HG02970 (cell line): ENCODE measurements at regions not wholly inside any gene's neighbourhood (a gene's known extent, or its start where the extent isn't known, plus 50 kb on each side); places are given as distances from the start of the nearest gene placed in this dataset.

ENCODE experiments used
- ATAC-seq: cut with Tn5 transposase; IDR thresholded peaks from one replicate; pipeline ENCODE4 v1.9.1; 2021; ENCODE audit warnings: mild to moderate bottlenecking, moderate library complexity, moderate number of reproducible peaks; ENCODE audit not compliant: unreplicated experiment, low FRiP score

DNA sequence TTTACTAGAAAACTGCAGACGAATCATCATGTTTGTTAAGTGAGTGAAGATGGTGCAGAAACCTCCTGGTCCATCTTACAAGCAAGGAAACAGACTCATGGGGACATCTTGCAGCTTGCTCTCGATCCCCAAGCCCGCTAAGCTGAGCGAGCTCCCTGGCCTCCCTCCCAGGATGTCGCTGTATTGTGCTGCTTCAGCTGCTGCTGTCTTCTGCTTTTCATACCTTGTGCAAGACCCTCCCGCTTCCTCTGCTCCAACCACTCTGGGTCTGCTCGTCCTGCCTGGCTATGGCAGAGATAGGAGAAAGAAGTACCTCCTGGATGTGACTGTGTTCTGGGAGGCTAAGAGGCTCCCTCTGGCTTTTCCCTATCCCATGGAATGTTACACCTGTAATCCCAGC, 285.2 kb upstream of the FZD8 start:
- ATAC-seq: no peak

DNA sequence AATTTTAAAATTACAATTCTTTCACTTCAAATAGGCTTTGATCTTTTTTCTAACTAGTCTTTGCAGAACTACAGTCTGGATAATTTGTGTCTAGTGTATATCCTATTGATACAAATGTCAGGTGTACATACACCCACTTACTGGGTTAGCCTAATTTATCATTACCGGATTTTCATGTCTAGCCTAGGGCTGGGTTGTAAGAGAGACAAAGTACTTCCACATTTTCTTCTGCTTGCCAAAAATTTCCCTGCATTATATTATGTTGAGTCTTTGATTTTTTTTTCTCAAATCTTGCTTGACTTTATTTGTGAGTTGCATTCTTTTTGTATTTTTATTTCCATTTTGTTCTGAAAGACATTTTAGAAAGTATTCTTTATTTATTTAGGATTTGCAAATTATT, 284.8 kb upstream of the FZD8 start:
- ATAC-seq: no peak

DNA sequence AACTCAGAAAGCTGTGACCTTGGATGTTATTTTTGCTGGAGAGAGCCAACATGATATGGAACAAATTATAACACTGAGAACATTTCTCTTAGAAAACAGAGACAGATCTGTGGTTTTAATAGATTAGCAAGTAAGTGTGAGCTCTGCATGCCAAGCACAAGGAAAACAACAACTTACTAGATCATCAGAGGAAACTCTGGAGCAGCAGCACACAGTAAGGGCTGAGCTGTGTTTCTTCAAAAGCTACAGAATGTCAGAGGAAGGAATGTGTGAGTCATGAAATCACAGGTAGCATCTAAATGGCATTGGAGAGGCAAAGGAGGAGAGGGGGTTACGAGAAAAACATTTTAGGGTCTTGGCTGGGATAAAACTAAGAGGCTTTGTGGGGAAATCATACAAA, 283.4 kb upstream of the FZD8 start:
- no peak for ATAC-seq

DNA sequence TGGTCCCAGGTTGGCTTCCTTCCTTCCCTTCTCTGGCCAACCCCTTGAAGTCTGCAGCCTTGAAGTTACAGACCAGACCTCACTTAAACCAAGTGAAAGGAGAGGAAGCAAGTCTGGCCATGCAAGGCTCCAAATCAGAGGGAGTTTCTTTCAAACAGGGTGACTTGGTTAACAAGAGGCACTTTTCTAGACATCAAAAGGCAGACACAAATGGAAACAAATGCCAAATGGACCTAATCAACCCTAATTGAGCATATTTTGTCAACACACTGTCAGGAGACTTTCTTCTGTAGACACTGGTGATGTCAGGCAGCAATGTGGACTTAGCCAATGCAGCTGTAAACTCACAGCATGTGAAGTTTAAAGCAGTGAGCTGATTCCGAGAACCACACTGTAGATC, 282.7 kb upstream of the FZD8 start:
- ATAC-seq: no peak

DNA sequence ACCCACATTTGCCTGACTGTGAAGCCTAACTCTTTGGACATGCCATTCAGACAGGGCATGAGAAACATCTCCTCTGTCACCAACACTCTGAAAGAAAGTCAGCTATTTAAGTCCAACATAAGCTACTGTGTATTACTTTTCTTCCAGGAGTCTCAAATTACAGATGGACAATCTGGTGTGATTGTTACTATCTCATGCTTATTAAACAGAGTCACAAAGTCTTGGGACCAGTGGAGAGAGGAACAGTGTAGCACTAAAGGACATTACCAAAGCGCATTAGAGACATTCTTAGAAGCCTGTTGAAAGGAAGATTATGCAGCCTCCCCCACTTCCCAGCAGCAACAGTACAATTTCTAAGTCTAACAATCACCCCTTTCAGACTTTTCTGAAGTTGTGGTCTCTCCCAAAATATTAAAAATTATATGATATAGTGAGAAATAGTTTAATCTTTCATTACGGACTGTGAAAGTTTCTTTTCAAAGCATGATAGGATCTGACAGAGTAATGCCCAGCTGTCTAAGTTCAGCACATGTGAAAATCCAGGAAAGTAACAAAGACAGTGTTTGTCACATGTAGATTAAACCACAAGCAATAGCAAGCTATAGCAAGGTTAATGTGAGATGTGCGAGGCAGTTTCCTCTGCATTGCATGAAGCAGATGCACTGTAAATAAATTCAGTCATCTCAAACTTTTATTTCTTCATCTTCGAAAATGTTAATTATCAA, 280.9 kb upstream of the FZD8 start:
- ATAC-seq: no peak

DNA sequence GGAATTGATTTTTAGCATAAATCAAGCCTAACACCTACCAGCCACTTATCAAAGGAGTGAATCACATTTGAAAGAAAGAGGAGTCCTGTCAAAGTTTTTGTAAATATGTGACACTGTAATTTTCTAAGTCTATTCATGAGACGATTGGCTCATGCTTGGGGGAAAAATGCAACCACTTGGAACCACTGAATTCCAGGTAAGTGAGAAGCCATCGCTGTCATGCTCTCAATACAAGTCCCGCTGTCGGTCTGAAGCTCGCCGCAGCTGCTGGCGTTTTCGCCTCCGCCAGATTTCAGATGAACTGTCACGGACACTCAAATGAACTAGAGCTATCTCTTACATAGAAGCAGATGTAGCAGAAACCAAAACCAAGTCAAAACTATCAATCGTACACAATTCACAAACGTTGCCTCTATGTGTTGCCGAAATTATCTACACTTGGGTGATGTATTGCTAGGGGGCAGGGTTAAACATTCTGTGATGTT, 279.8 kb upstream of the FZD8 start:
- ATAC-seq: no peak

DNA sequence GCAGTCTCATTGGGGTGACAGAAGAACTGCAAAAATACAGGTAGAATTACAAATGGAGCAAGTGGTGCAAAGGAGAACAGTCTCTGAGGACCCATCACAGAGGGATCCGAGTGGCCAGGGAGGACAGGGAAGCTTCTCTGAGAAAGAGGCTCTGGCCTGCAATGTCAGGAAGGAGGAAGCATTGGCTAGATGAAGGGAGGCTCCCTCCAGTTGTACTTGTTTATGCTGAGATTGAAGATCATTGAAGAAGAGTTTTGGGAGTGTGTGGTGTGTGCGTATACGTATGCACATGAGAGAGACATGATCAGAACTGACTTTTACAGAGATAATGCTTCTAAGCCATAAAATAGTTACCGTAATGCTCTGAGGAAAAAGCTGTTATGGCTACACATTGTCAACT, 274.7 kb upstream of the FZD8 start:
- no peak for ATAC-seq

DNA sequence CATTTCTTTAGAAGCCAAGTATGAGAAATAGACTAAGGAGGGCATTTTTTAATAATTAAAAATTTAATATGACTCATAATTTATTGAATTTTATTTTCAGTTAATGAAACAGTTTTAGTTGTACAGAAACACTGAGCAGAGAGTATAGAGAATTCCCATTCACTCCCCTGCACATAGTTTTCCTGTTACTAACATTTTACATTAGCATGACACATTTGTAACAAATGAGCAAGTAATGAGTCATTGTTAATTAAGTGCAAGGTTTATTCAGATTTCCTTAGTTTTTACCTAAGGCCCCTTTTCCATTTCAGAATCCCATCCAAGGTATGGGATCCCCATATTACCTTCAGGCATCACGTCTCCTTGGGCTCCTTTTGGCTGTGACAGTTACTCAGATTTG, 271.5 kb upstream of the FZD8 start:
- ATAC-seq: no peak

DNA sequence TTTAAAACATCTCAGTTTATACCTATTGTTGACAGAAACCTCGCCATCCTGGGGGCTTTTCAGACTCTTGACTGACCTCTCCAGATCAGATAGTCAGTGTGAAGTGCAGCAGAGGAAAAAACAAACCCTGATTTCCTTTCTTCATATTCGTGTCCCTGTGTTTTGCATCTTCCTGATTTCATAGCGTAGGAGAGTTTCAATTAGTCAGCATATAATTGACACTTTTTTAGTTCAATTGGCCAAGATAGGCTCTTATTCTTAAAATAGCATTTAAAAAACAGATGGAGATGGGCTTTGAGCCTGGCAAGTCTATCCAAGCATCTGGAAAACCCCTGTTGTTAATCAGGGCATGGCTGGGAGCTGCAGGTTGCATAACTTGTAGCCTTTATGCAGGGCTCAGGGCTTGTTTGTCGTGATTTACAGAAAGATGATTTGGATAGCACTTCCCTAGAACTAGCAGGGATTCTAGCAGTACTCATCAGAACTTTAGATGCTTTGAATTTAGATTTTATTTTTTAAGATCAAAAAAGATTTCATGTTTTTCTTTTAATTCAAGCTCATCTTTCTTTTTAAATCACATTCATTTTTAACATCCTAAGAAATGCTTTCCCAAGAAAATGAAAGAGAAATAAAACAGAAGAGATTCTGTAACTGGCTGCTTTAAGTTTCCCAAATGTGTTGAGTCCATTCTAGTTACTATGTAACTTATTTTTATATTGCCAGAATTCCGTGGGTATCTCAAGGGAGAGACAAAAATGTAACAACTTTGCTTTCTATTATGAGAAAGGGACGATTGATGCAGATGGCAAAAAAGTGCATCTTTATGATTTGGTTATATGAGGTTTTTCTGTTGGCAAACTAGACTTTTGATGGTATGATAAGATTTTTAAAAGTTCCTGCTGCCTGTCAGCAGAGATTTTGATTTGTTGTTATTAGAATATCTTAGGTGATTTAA, 270.8 kb upstream of the FZD8 start:
- no peak for ATAC-seq

DNA sequence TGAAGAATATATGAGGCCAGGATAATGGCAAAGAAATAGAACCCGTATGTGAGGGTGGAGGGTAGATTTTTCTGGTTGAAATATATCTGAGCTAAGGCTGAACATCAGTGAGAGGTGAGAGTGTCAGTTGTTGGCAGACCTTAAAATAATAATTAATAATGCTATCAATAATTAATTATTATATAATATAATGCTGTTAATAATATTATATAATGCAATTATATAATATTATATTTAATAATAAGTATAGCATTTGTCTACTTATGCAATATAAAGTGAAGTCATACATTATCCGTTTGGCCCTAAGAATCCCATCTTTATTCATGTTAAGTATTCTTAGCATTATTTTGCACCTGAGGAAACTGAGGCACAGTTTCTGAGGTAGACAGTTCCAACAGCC, 269.9 kb upstream of the FZD8 start:
- no peak for ATAC-seq

DNA sequence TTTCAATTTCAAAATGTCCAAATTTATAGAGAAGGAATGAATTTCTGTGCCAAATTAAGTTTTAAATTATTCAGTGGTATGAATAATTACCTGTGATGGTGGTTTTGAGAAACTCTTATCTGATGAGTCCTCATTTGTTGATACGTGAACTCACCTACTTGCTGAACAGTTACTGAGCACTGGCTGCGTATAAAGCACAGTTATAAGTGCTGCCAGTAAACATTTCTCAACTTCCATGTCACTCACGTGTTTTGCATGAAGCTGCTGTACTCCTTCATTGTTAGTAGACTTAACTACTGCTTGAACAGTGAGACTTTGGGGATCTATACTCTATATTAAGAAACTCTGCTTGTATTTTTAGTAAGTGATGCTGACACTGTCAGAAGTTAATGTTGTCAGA, 269.1 kb upstream of the FZD8 start:
- no peak for ATAC-seq

DNA sequence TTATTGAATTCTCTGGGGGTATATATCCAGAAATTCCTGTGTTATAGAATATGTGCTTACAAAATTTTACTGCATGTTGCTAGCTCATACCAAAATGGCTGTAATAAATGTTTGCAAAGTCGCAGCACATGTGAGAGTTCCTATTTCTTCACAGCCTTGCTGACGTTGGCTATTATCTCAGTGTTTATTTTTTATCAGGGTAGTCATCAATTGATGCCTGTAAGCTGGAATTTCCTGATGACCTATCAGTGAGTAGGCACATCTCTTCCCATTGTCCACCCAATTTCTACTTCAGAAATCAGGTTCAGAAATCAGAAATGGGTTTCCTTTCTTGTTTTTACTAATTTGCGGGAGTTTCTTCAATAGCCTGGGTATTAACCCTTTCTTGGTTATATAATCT, 268.1 kb upstream of the FZD8 start:
- no peak for ATAC-seq

DNA sequence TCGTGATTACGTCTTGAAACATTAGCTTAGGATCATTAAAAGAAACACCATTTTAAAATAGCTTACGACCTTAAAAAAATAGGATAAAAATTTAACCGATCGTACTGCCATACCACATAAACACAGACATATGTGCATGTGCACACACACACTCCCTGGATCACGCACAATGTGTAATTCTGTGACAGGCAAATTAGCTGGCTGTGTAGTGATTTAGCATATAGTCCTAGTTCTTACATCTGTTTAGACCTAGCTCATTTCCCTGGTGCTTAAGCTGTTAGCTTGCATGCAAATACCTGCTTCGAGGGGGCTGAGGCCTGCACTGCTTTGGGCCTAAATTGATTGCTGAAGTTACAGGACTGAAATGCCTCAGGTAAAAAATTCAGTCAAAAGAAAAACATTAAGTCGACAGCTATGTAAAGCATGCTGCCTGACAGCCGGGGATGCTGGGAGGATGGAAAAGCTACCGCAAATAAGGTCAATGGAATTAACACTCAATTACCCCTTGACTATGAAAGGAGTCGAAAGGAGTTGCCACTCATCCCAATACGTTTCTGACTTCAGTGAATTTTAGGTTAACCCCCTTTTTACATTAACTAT, 267.1 kb upstream of the FZD8 start:
- no peak for ATAC-seq

DNA sequence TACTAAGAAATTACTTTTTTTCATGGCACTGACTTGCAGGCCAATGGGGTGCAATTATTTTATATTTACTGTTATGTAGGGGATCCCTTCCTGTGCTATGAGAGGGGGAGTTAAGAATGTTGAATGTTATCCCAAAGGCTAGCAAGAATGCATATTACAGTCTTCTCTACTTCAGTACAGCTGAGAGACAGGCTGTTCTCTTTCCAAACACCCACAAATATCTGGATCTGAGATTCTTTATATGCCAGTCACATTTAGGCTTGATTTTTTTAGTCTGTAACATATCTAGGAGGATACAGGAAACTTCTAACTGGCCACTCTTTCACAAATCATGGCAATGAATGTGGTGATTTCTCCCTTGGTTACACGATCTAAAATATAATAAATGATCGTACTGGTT, 266.4 kb upstream of the FZD8 start:
- ATAC-seq: no peak

DNA sequence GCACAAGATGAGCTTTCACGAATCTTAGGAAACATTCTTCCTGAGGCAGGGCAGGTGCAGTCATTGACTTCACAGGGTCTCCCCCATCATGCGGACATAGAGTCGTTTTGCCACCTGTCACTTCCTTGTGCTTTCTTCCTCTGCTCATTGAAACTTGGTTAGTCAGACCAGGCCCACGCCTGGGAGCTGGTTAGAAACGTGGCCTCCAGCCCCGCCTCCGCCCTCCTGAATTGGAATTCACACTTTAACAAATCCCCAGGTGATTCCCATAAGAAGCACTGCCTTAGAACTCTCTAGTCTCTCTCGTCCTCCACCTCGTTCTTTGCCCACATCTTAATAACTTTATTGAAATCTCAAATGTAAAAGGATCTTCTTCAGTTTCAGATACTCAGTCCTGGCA, 265.5 kb upstream of the FZD8 start:
- no peak for ATAC-seq

DNA sequence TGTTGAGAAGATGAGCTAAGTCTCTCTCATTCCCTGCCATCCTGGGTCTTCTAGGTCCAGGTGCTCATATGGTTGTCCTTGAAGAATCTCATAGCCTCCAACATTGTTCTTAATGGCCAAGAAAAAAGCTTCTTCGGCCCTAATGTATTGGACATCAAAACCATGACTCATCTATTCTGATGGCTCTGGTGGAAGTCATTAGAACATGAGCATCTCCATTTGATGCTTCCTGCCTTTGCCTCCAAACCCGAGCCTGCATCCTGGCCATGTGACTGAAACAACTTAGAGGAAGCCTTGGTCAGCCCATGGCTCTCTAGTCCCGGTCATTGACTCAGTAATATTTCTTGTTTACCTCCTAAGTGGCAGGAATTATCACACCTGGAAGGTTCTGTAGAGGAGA, 264.1 kb upstream of the FZD8 start:
- ATAC-seq: no peak

DNA sequence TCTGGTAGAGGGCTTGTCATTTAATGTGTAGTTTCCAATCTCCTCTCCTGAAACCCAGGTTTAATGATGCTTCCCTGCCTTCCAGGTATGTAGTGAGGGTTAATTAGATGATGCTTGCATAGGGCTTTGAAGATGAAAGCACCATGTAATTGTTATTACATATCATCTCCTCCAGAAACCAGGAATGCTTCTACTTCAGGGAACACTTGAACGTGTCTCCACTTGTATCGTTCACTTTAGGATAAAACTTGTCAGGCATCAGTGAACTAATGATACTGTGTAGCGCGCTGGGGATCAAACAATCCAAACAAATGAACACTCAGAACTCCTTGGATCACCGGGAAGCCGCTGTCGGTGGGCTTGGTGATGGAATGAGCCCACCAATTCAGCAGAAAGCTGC, 260.9 kb upstream of the FZD8 start:
- ATAC-seq: no peak

DNA sequence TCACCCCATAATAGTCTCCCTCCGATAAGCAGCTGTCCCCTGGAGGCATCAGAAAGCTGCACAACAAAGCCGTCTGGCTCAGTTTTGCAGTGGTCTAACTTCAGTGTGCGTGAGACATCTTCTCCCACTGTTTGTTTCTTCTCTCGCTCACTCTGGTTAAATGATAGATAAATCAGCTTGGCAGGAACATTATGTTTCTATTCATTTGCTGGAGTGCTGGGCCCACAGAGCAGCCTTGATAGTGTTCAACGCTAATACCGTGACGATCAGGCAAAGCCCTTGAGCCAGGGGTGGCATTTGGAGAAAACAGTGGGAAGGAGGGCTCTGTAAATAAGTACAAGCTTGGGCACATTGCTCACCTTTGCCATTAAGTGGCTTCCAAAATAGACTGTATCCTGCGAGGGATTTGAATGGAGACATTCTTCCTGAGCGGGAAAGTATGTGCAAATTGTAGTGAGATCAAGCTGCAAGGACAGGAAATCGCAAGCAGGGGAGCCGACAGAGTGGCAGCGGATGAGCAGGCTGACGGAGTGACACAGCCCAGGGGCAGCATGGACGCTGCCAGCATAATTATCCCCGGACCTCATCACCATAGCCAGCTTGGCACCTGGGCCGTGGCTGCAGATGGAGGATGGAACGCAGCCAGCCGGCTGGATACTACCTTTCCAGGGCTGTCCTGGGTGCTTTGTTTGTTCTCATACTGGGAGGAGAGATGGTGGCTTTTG, 256.8 kb upstream of the FZD8 start:
- no peak for ATAC-seq

DNA sequence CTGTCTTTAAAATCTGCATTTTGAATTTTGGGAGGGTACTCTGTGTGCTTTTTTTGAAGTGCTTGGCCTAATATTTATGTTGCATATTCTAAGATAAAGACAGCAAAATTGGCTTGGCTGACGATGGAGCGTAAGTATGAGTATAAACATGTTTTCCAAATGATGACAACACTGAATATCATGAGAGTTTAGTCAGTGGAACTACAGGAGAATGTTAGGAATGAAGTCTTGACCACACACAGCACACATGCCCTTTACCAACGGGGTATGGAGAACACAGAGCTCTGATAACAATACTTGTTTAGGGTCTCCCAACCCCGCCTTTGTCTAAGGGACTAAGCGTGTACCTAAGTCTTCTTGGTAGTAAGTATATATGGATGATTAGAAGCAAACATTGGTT, 253.9 kb upstream of the FZD8 start:
- ATAC-seq: no peak

DNA sequence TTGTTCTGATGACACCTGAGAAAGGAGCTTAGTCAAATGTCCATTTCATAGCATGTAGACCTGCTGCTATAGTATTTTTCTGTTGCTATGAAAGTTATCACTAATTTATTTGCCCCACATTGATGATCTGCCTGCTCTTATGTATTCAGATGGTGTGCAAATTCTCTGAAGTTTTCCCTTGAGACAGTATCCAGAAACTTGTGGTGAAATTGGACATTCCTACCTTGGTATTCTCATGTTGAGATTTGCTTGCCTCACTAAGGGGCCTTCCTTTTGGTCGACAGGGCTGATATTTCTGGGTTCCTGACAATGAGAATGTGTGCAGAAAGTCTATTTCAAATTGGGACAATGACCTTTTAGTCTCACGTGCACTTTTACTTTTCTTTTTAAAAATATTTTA, 253.2 kb upstream of the FZD8 start:
- ATAC-seq: no peak

DNA sequence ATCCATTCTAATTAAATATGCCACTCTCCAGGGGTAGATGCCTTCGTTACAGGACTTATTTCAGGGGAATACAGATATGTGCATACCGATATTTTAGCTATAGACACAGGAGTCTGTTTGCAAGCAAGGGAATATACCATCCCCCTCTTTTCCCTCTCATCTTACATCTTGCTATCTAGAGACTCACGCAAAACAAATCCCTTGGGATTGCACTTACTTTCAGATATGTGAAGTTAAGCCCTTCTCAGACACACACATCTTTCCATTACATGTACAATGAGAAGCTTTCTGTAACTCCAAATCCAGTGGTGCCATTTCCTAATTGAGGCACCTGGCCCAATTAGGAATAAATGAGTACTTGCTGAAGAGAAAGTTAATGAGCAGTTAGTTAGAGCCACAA, 250.4 kb upstream of the FZD8 start:
- ATAC-seq: no peak
